ENCODE measurements at regions not wholly inside any gene's neighbourhood (a gene's known extent, or its start where the extent isn't known, plus 50 kb on each side); places are given as distances from the start of the nearest gene placed in this dataset.

DNA sequence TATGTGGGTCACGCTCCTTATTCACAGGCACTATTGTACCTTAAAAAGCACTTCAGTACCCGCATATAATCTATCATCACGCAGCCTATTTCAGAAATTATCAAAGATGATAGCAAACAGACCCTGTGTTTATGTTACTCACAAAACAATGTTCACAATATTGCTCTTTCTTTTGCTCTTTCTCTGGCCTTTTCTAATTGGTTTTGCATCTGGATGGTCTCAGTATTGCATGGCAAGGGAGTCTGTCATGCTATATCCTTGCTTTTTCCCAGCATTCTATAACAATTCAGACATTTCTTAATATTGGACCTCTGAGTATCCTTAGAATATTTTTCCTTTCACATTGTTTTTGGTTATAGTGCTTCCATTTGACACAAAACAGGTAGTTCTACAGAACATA lies 541.8 kb upstream of the KLF12 start:
- TF ChIP-seq, protein P1, sequence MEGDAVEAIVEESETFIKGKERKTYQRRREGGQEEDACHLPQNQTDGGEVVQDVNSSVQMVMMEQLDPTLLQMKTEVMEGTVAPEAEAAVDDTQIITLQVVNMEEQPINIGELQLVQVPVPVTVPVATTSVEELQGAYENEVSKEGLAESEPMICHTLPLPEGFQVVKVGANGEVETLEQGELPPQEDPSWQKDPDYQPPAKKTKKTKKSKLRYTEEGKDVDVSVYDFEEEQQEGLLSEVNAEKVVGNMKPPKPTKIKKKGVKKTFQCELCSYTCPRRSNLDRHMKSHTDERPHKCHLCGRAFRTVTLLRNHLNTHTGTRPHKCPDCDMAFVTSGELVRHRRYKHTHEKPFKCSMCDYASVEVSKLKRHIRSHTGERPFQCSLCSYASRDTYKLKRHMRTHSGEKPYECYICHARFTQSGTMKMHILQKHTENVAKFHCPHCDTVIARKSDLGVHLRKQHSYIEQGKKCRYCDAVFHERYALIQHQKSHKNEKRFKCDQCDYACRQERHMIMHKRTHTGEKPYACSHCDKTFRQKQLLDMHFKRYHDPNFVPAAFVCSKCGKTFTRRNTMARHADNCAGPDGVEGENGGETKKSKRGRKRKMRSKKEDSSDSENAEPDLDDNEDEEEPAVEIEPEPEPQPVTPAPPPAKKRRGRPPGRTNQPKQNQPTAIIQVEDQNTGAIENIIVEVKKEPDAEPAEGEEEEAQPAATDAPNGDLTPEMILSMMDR (IDR thresholded peaks at IDR 0.05): no peak
- TF ChIP-seq, protein P2, sequence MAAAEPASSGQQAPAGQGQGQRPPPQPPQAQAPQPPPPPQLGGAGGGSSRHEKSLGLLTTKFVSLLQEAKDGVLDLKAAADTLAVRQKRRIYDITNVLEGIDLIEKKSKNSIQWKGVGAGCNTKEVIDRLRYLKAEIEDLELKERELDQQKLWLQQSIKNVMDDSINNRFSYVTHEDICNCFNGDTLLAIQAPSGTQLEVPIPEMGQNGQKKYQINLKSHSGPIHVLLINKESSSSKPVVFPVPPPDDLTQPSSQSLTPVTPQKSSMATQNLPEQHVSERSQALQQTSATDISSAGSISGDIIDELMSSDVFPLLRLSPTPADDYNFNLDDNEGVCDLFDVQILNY (CRISPR knock-in tag; IDR thresholded peaks at IDR 0.05): no peak
- TF ChIP-seq MYBL2 (CRISPR knock-in tag; IDR thresholded peaks at IDR 0.05) (no peak), NR2C2 (CRISPR knock-in tag; IDR thresholded peaks at IDR 0.05) (no peak), TP53 (CRISPR knock-in tag; IDR thresholded peaks at IDR 0.05) (no peak), GABPB1 (CRISPR knock-in tag; IDR thresholded peaks at IDR 0.05) (no peak), SP1 (CRISPR knock-in tag; conservative IDR thresholded peaks at IDR 0.05) (no peak), NR1H2 (CRISPR knock-in tag; IDR thresholded peaks at IDR 0.05) (no peak)
- TF ChIP-seq, protein P3, sequence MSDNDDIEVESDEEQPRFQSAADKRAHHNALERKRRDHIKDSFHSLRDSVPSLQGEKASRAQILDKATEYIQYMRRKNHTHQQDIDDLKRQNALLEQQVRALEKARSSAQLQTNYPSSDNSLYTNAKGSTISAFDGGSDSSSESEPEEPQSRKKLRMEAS (CRISPR knock-in tag; IDR thresholded peaks at IDR 0.05): no peak
- TF ChIP-seq, protein P4, sequence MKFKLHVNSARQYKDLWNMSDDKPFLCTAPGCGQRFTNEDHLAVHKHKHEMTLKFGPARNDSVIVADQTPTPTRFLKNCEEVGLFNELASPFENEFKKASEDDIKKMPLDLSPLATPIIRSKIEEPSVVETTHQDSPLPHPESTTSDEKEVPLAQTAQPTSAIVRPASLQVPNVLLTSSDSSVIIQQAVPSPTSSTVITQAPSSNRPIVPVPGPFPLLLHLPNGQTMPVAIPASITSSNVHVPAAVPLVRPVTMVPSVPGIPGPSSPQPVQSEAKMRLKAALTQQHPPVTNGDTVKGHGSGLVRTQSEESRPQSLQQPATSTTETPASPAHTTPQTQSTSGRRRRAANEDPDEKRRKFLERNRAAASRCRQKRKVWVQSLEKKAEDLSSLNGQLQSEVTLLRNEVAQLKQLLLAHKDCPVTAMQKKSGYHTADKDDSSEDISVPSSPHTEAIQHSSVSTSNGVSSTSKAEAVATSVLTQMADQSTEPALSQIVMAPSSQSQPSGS (CRISPR knock-in tag; IDR thresholded peaks at IDR 0.05; ENCODE audit: borderline replicate concordance, low read depth): no peak

Data from WTC11 (cell line).